ENCODE measurements at regions not wholly inside any gene's neighbourhood (a gene's known extent, or its start where the extent isn't known, plus 50 kb on each side); places are given as distances from the start of the nearest gene placed in this dataset.

DNA sequence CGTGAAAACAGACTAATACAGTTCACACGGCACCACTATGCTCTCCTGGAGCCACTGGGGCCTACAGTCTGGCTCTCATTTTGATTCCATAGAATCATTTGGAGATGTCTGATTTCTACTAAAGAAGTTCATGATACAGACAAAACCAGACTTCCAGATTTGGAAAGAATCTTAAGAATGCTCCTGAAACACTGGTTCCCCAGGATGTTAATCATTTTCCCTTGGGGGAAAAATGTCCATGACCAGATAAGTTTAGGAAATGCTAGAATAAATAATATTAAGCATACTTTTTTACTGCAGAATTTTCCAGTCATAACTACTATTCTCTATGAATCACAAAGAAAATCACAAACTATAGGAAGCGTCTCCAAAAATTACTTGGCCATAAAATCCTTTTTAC, 63.0 kb upstream of the RGS7 start:
- intact Hi-C loops (cut with micrococcal nuclease; ENCODE audit: unreplicated experiment): no loop called here
- Histone ChIP-seq H3K27me3 (ENCODE audit: control insufficient read depth in 1 of 2, insufficient read depth in 2 of 2, low read length in 2 of 2) (peaks cover 0 to 13% of the 10 kb centered on the region in 2 experiments; a peak in 3 of 5 replicates), H3K27ac (ENCODE audit: extremely low read length, insufficient read depth, low read length) (no peak overlapping the region), H3K79me2 (ENCODE audit: insufficient read depth, low read length) (no peaks in the 10 kb centered on the region), H3K36me3 (replicated peaks in 1 of 2; ENCODE audit: control insufficient read depth in 1 of 2, insufficient read depth in 2 of 2, low read length in 2 of 2) (no peaks in the 10 kb centered on the region), H3K4me1 (ENCODE audit: insufficient read depth, low read length) (no peaks in the 10 kb centered on the region), H3K9me3 (ENCODE audit: low read length) (no peaks in the 10 kb centered on the region), H3K4me3 (replicated peaks in 1 of 3; ENCODE audit: insufficient read depth in 1 of 3, low read depth in 2 of 3, low read length in 3 of 3) (no peak overlapping the region), H4K20me1 (ENCODE audit: insufficient read depth, low read length) (no peaks in the 10 kb centered on the region), H2AFZ (ENCODE audit: low read length) (no peak overlapping the region), H3K9ac (ENCODE audit: insufficient read depth, low read depth, low read length) (no peak overlapping the region), H3K4me2 (ENCODE audit: low read depth, low read length) (no peak overlapping the region)
- in situ Hi-C loops (cut with HindIII; ENCODE audit: extremely low pct_ligation_motif_present, low pct_unique_long_range_greater_than_20kb): no loop called here
- FAIRE-seq (no peak), ATAC-seq (no peak), DNase-seq (ENCODE audit: low spot score) (no peak)
- BruUV-seq (replicated peaks): no TSS peak
- ChIA-PET POLR2A (no interaction called here), CTCF (ENCODE audit: low intra/inter-chr PET ratio, low total read pairs) (no interaction called here)
- WGBS (ENCODE audit: low lambda C conversion rate): under 1% methylated on average over 3 of the region's 3 CpGs
- TF ChIP-seq SKIL (CRISPR knock-in tag; IDR thresholded peaks at IDR 0.05; ENCODE audit: borderline replicate concordance): no peak

DNA sequence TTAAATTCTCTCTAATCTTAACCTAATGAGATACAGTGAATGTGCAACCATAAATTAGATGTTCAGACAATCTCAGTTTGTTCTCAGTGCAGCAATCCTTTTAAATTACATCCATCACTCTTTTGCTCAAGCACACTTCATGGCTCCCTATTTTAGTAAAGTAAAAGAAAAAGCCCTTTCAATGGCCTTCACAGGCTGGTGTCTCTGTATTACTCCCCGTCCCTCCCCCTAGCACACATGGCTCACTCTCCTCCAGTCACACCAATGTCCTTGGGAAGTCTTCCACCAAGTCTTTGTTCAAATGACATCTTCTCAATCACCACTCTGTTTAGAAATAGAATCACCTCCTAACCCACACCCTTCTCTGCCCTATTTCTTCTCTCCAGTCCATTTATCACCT, 60.3 kb upstream of the RGS7 start:
- intact Hi-C loops (cut with micrococcal nuclease; ENCODE audit: unreplicated experiment) (no loop called here), in situ Hi-C loops (cut with HindIII; ENCODE audit: extremely low pct_ligation_motif_present, low pct_unique_long_range_greater_than_20kb) (no loop called here)
- Histone ChIP-seq H3K79me2 (ENCODE audit: insufficient read depth, low read length) (no peaks in the 10 kb centered on the region), H3K4me1 (ENCODE audit: insufficient read depth, low read length) (no peaks in the 10 kb centered on the region), H3K36me3 (replicated peaks in 1 of 2; ENCODE audit: control insufficient read depth in 1 of 2, insufficient read depth in 2 of 2, low read length in 2 of 2) (no peaks in the 10 kb centered on the region), H2AFZ (ENCODE audit: low read length) (no peak overlapping the region), H3K9me3 (ENCODE audit: low read length) (no peaks in the 10 kb centered on the region), H3K27me3 (ENCODE audit: control insufficient read depth in 1 of 2, insufficient read depth in 2 of 2, low read length in 2 of 2) (no peaks in the 10 kb centered on the region; a peak in 1 of 5 replicates), H4K20me1 (ENCODE audit: insufficient read depth, low read length) (no peaks in the 10 kb centered on the region), H3K4me2 (ENCODE audit: low read depth, low read length) (no peak overlapping the region), H3K4me3 (replicated peaks in 1 of 3; ENCODE audit: insufficient read depth in 1 of 3, low read depth in 2 of 3, low read length in 3 of 3) (no peak overlapping the region), H3K27ac (ENCODE audit: extremely low read length, insufficient read depth, low read length) (no peak overlapping the region), H3K9ac (ENCODE audit: insufficient read depth, low read depth, low read length) (no peak overlapping the region)
- BruUV-seq (replicated peaks): no TSS peak
- ChIA-PET POLR2A (no interaction called here), CTCF (ENCODE audit: low intra/inter-chr PET ratio, low total read pairs) (no interaction called here)
- ATAC-seq (no peak), DNase-seq (ENCODE audit: low spot score) (no peak), FAIRE-seq (no peak)
- WGBS (ENCODE audit: low lambda C conversion rate): 0% methylated on average over 1 of the region's 1 CpG
- no peak for TF ChIP-seq U2AF1 (optimal IDR thresholded peaks at IDR 0.05; ENCODE audit: low read depth, low read length)
